ENCODE measurements at regions not wholly inside any gene's neighbourhood (a gene's known extent, or its start where the extent isn't known, plus 50 kb on each side); places are given as distances from the start of the nearest gene placed in this dataset.

- no peak for DNase-seq (ENCODE audit: low read depth in 1 of 2, low spot score in 1 of 2)
These were observed 565.2 kb upstream of the TLE4 start for GRCh38 chr9:79006546-79006945.

GRCh38 chr9:79007701-79008483 is 563.9 kb upstream of the TLE4 start:
- DNase-seq (ENCODE audit: low read depth in 1 of 2, low spot score in 1 of 2) = no peak

GRCh38 chr9:79008916-79009315 is 562.8 kb upstream of the TLE4 start:
- DNase-seq (ENCODE audit: low read depth in 1 of 2, low spot score in 1 of 2) = no peak

GRCh38 chr9:79011461-79011860 is 560.3 kb upstream of the TLE4 start:
- no peak for DNase-seq (ENCODE audit: low read depth in 1 of 2, low spot score in 1 of 2)

- no peak for DNase-seq (ENCODE audit: low read depth in 1 of 2, low spot score in 1 of 2)
These were observed 559.2 kb upstream of the TLE4 start for GRCh38 chr9:79012561-79012960.

- DNase-seq (ENCODE audit: low read depth in 1 of 2, low spot score in 1 of 2) = no peak
These were observed 557.8 kb upstream of the TLE4 start for GRCh38 chr9:79013715-79014610.

GRCh38 chr9:79014929-79015699 is 556.7 kb upstream of the TLE4 start:
- no peak for DNase-seq (ENCODE audit: low read depth in 1 of 2, low spot score in 1 of 2)

- DNase-seq (ENCODE audit: low read depth in 1 of 2, low spot score in 1 of 2) = no peak
These were observed 555.8 kb upstream of the TLE4 start for GRCh38 chr9:79015951-79016350.

- DNase-seq (ENCODE audit: low read depth in 1 of 2, low spot score in 1 of 2) = no peak
These were observed 551.5 kb upstream of the TLE4 start for GRCh38 chr9:79020276-79020675.

- no peak for DNase-seq (ENCODE audit: low read depth in 1 of 2, low spot score in 1 of 2)
These were observed 550.7 kb upstream of the TLE4 start for GRCh38 chr9:79021084-79021483.

- DNase-seq (ENCODE audit: low read depth in 1 of 2, low spot score in 1 of 2) = no peak
These were observed 548.6 kb upstream of the TLE4 start for GRCh38 chr9:79023134-79023580.

GRCh38 chr9:79026316-79026715 is 545.4 kb upstream of the TLE4 start:
- no peak for DNase-seq (ENCODE audit: low read depth in 1 of 2, low spot score in 1 of 2)

- no peak for DNase-seq (ENCODE audit: low read depth in 1 of 2, low spot score in 1 of 2)
These were observed 543.7 kb upstream of the TLE4 start for GRCh38 chr9:79028101-79028500.

- DNase-seq (ENCODE audit: low read depth in 1 of 2, low spot score in 1 of 2) = no peak
These were observed 537.2 kb upstream of the TLE4 start for GRCh38 chr9:79034583-79034982.

GRCh38 chr9:79037338-79037737 is 534.4 kb upstream of the TLE4 start:
- no peak for DNase-seq (ENCODE audit: low read depth in 1 of 2, low spot score in 1 of 2)

- no peak for DNase-seq (ENCODE audit: low read depth in 1 of 2, low spot score in 1 of 2)
These were observed 531.1 kb upstream of the TLE4 start for GRCh38 chr9:79040671-79041070.

GRCh38 chr9:79041266-79041665 is 530.5 kb upstream of the TLE4 start:
- no peak for DNase-seq (ENCODE audit: low read depth in 1 of 2, low spot score in 1 of 2)

GRCh38 chr9:79043916-79044315 is 527.8 kb upstream of the TLE4 start:
- no peak for DNase-seq (ENCODE audit: low read depth in 1 of 2, low spot score in 1 of 2)

GRCh38 chr9:79046401-79046800 is 525.4 kb upstream of the TLE4 start:
- no peak for DNase-seq (ENCODE audit: low read depth in 1 of 2, low spot score in 1 of 2)

GRCh38 chr9:79049371-79049770 is 522.4 kb upstream of the TLE4 start:
- DNase-seq (ENCODE audit: low read depth in 1 of 2, low spot score in 1 of 2) = no peak

GRCh38 chr9:79053598-79053997 is 518.2 kb upstream of the TLE4 start:
- DNase-seq (ENCODE audit: low read depth in 1 of 2, low spot score in 1 of 2) = no peak

All from activated T-helper 1 cell treated with anti-CD3 and anti-CD28 coated beads, Interleukin-2, amount 50 U/mL, for 16 hours (primary cell).